H7 (cell line): ENCODE measurements at regions not wholly inside any gene's neighbourhood (a gene's known extent, or its start where the extent isn't known, plus 50 kb on each side); places are given as distances from the start of the nearest gene placed in this dataset.

Experiments
- DNase-seq: peaks from one replicate; pipeline ENCODE4 v3.0.0; 2012
- H3K27me3 ChIP-seq: 2 replicates; pipeline ENCODE4 v1.6.0; 2011; ENCODE audit warnings: mild to moderate bottlenecking, low read length; ENCODE audit not compliant: control insufficient read depth, insufficient read depth
- H3K36me3 ChIP-seq: replicated peaks from 2 replicates; pipeline ENCODE4 v1.5.1; 2011; ENCODE audit warnings: low read length; ENCODE audit not compliant: control insufficient read depth, insufficient read depth
- H3K4me3 ChIP-seq: 2 replicates; pipeline ENCODE4 v1.5.1; 2011; ENCODE audit warnings: low read depth, mild to moderate bottlenecking, control low read depth, low read length, moderate library complexity; ENCODE audit not compliant: insufficient read depth

- Histone ChIP-seq H3K27me3 (no peaks in the 10 kb centered on the region), H3K4me3 (no peak overlapping the region), H3K36me3 (no peaks in the 10 kb centered on the region)
- DNase-seq: no peak
These were observed 262.7 kb upstream of the KCNH8 start for GRCh38 chr3:18885612-18886011.

- Histone ChIP-seq H3K27me3 (no peaks in the 10 kb centered on the region), H3K36me3 (no peaks in the 10 kb centered on the region), H3K4me3 (no peak overlapping the region)
- DNase-seq: no peak
These were observed 264.7 kb upstream of the KCNH8 start for GRCh38 chr3:18883571-18883970.

- no peak overlapping the region for H3K4me3 ChIP-seq
- no peaks in the 10 kb centered on the region for H3K36me3 ChIP-seq
- DNase-seq: no peak
- H3K27me3 ChIP-seq: no peaks in the 10 kb centered on the region
These were observed 267.6 kb upstream of the KCNH8 start for GRCh38 chr3:18880691-18881090.

- no peak for DNase-seq
- Histone ChIP-seq H3K4me3 (no peak overlapping the region), H3K27me3 (no peaks in the 10 kb centered on the region), H3K36me3 (no peaks in the 10 kb centered on the region)
These were observed 275.8 kb upstream of the KCNH8 start for GRCh38 chr3:18872466-18872865.

- Histone ChIP-seq H3K4me3 (no peak overlapping the region), H3K36me3 (no peaks in the 10 kb centered on the region), H3K27me3 (no peaks in the 10 kb centered on the region)
- DNase-seq: no peak
These were observed 277.7 kb upstream of the KCNH8 start for GRCh38 chr3:18870642-18871041.

- no peak for DNase-seq
- Histone ChIP-seq H3K36me3 (no peaks in the 10 kb centered on the region), H3K4me3 (no peak overlapping the region), H3K27me3 (no peaks in the 10 kb centered on the region)
These were observed 278.2 kb upstream of the KCNH8 start for GRCh38 chr3:18870074-18870640.

- no peaks in the 10 kb centered on the region for H3K36me3 ChIP-seq
- no peak for DNase-seq
- H3K4me3 ChIP-seq: no peak overlapping the region
These were observed 279.2 kb upstream of the KCNH8 start for GRCh38 chr3:18868911-18869689.

GRCh38 chr3:18866899-18867298, 281.4 kb upstream of the KCNH8 start:
- H3K36me3 ChIP-seq: no peaks in the 10 kb centered on the region
- no peak for DNase-seq
- H3K4me3 ChIP-seq: no peak overlapping the region
- no peaks in the 10 kb centered on the region for H3K27me3 ChIP-seq

More at GRCh38 chr3:18868911-18869689, 279.2 kb upstream of the KCNH8 start:
- H3K27me3 ChIP-seq: no peaks in the 10 kb centered on the region

GRCh38 chr3:18864933-18865731, 283.2 kb upstream of the KCNH8 start:
- H3K4me3 ChIP-seq: no peak overlapping the region
- no peaks in the 10 kb centered on the region for H3K27me3 ChIP-seq
- DNase-seq: no peak
- no peaks in the 10 kb centered on the region for H3K36me3 ChIP-seq

- no peaks in the 10 kb centered on the region for H3K36me3 ChIP-seq
- no peak overlapping the region for H3K4me3 ChIP-seq
- no peak for DNase-seq
- no peaks in the 10 kb centered on the region for H3K27me3 ChIP-seq
These were observed 286.2 kb upstream of the KCNH8 start for GRCh38 chr3:18862077-18862476.

- Histone ChIP-seq H3K36me3 (no peaks in the 10 kb centered on the region), H3K4me3 (no peak overlapping the region), H3K27me3 (no peaks in the 10 kb centered on the region)
- no peak for DNase-seq
These were observed 287.2 kb upstream of the KCNH8 start for GRCh38 chr3:18861137-18861536.

- H3K27me3 ChIP-seq: no peaks in the 10 kb centered on the region
- no peak for DNase-seq
- H3K4me3 ChIP-seq: no peak overlapping the region
- H3K36me3 ChIP-seq: no peaks in the 10 kb centered on the region
These were observed 295.0 kb upstream of the KCNH8 start for GRCh38 chr3:18853269-18853668.

GRCh38 chr3:18847583-18848197, 300.6 kb upstream of the KCNH8 start:
- no peaks in the 10 kb centered on the region for H3K36me3 ChIP-seq
- H3K4me3 ChIP-seq: no peak overlapping the region
- H3K27me3 ChIP-seq: no peaks in the 10 kb centered on the region
- no peak for DNase-seq

GRCh38 chr3:18843983-18844382, 304.3 kb upstream of the KCNH8 start:
- Histone ChIP-seq H3K4me3 (no peak overlapping the region), H3K36me3 (no peaks in the 10 kb centered on the region), H3K27me3 (no peaks in the 10 kb centered on the region)
- DNase-seq: no peak
